ENCODE measurements at regions not wholly inside any gene's neighbourhood (a gene's known extent, or its start where the extent isn't known, plus 50 kb on each side); places are given as distances from the start of the nearest gene placed in this dataset.

GRCh38 chr10:124886610-124887009, 55.3 kb upstream of the ZRANB1 start:
- H3K79me2 ChIP-seq (ENCODE audit: control insufficient read depth, insufficient read depth, low read length) = no peaks in the 10 kb centered on the region
- no peaks in the 10 kb centered on the region for H3K9me3 ChIP-seq (ENCODE audit: control insufficient read depth, insufficient read depth, low read depth, low read length)
- peaks cover 2% of the 10 kb centered on the region for H3K27me3 ChIP-seq (ENCODE audit: control insufficient read depth, insufficient read depth, low read length)
- H3K4me1 ChIP-seq (ENCODE audit: control insufficient read depth, extremely low read depth, insufficient read depth, low read length) = no peaks in the 10 kb centered on the region
- no peak overlapping the region for H3K4me2 ChIP-seq (ENCODE audit: extremely low read depth, insufficient read depth, low read length)
- no peaks in the 10 kb centered on the region for H3K36me3 ChIP-seq (ENCODE audit: control insufficient read depth, insufficient read depth, low read length)
- TF ChIP-seq, protein P1, sequence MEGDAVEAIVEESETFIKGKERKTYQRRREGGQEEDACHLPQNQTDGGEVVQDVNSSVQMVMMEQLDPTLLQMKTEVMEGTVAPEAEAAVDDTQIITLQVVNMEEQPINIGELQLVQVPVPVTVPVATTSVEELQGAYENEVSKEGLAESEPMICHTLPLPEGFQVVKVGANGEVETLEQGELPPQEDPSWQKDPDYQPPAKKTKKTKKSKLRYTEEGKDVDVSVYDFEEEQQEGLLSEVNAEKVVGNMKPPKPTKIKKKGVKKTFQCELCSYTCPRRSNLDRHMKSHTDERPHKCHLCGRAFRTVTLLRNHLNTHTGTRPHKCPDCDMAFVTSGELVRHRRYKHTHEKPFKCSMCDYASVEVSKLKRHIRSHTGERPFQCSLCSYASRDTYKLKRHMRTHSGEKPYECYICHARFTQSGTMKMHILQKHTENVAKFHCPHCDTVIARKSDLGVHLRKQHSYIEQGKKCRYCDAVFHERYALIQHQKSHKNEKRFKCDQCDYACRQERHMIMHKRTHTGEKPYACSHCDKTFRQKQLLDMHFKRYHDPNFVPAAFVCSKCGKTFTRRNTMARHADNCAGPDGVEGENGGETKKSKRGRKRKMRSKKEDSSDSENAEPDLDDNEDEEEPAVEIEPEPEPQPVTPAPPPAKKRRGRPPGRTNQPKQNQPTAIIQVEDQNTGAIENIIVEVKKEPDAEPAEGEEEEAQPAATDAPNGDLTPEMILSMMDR (conservative IDR thresholded peaks at IDR 0.05 in 1 of 2, IDR thresholded peaks at IDR 0.05 in 1 of 2; ENCODE audit: low read depth in 1 of 2, low read length in 2 of 2) = no peak
- no peak for TF ChIP-seq EZH2 (IDR thresholded peaks at IDR 0.05; ENCODE audit: low read length, missing control alignments)
- H3K4me3 ChIP-seq (replicated peaks in 1 of 4; ENCODE audit: control extremely low read depth in 1 of 4, insufficient read depth in 1 of 4, low read depth in 3 of 4, low read length in 4 of 4) = no peak overlapping the region
- no peaks in the 10 kb centered on the region for H4K20me1 ChIP-seq (ENCODE audit: control insufficient read depth, extremely low read depth, insufficient read depth, low read length)
- H3K9ac ChIP-seq (ENCODE audit: insufficient read depth, low read length) = no peak overlapping the region
- no peak overlapping the region for H2AFZ ChIP-seq (ENCODE audit: low read length)
- H3K27ac ChIP-seq (ENCODE audit: insufficient read depth, low read length) = no peak overlapping the region
- DNase-seq (ENCODE audit: low read depth in 2 of 2) = no peak

GRCh38 chr10:124888262-124888661, 53.7 kb upstream of the ZRANB1 start:
- TF ChIP-seq, protein P1 (conservative IDR thresholded peaks at IDR 0.05 in 1 of 2, IDR thresholded peaks at IDR 0.05 in 1 of 2; ENCODE audit: low read depth in 1 of 2, low read length in 2 of 2) = no peak
- TF ChIP-seq EZH2 (IDR thresholded peaks at IDR 0.05; ENCODE audit: low read length, missing control alignments) = no peak
- H3K9me3 ChIP-seq (ENCODE audit: control insufficient read depth, insufficient read depth, low read depth, low read length) = no peaks in the 10 kb centered on the region
- H3K4me1 ChIP-seq (ENCODE audit: control insufficient read depth, extremely low read depth, insufficient read depth, low read length) = no peaks in the 10 kb centered on the region
- no peaks in the 10 kb centered on the region for H4K20me1 ChIP-seq (ENCODE audit: control insufficient read depth, extremely low read depth, insufficient read depth, low read length)
- H3K27ac ChIP-seq (ENCODE audit: insufficient read depth, low read length) = no peak overlapping the region
- no peak overlapping the region for H3K4me3 ChIP-seq (replicated peaks in 1 of 4; ENCODE audit: control extremely low read depth in 1 of 4, insufficient read depth in 1 of 4, low read depth in 3 of 4, low read length in 4 of 4)
- no peak overlapping the region for H3K9ac ChIP-seq (ENCODE audit: insufficient read depth, low read length)
- no peak overlapping the region for H3K4me2 ChIP-seq (ENCODE audit: extremely low read depth, insufficient read depth, low read length)
- no peaks in the 10 kb centered on the region for H3K79me2 ChIP-seq (ENCODE audit: control insufficient read depth, insufficient read depth, low read length)
- H2AFZ ChIP-seq (ENCODE audit: low read length) = no peak overlapping the region
- DNase-seq (ENCODE audit: low read depth in 2 of 2) = no peak
- no peaks in the 10 kb centered on the region for H3K36me3 ChIP-seq (ENCODE audit: control insufficient read depth, insufficient read depth, low read length)
- H3K27me3 ChIP-seq (ENCODE audit: control insufficient read depth, insufficient read depth, low read length) = peaks cover 2% of the 10 kb centered on the region

- no peaks in the 10 kb centered on the region for H4K20me1 ChIP-seq (ENCODE audit: control insufficient read depth, extremely low read depth, insufficient read depth, low read length)
- H3K9me3 ChIP-seq (ENCODE audit: control insufficient read depth, insufficient read depth, low read depth, low read length) = no peaks in the 10 kb centered on the region
- peak in 1 of 2 donors; percentile 44 for DNase-seq (ENCODE audit: low read depth in 2 of 2)
- no peaks in the 10 kb centered on the region for H3K27me3 ChIP-seq (ENCODE audit: control insufficient read depth, insufficient read depth, low read length)
- H3K4me2 ChIP-seq (ENCODE audit: extremely low read depth, insufficient read depth, low read length) = no peak overlapping the region
- H3K27ac ChIP-seq (ENCODE audit: insufficient read depth, low read length) = no peak overlapping the region
- no peak overlapping the region for H3K9ac ChIP-seq (ENCODE audit: insufficient read depth, low read length)
- H3K4me1 ChIP-seq (ENCODE audit: control insufficient read depth, extremely low read depth, insufficient read depth, low read length) = no peaks in the 10 kb centered on the region
- no peaks in the 10 kb centered on the region for H3K36me3 ChIP-seq (ENCODE audit: control insufficient read depth, insufficient read depth, low read length)
- no peak overlapping the region for H3K4me3 ChIP-seq (replicated peaks in 1 of 4; ENCODE audit: control extremely low read depth in 1 of 4, insufficient read depth in 1 of 4, low read depth in 3 of 4, low read length in 4 of 4)
- no peaks in the 10 kb centered on the region for H3K79me2 ChIP-seq (ENCODE audit: control insufficient read depth, insufficient read depth, low read length)
- no peak for TF ChIP-seq EZH2 (IDR thresholded peaks at IDR 0.05; ENCODE audit: low read length, missing control alignments)
- TF ChIP-seq, protein P1 (conservative IDR thresholded peaks at IDR 0.05 in 1 of 2, IDR thresholded peaks at IDR 0.05 in 1 of 2; ENCODE audit: low read depth in 1 of 2, low read length in 2 of 2) = no peak
- H2AFZ ChIP-seq (ENCODE audit: low read length) = no peak overlapping the region
Observed at GRCh38 chr10:124892031-124892430, 49.9 kb upstream of the ZRANB1 start.
